IMR-90 (cell line): ENCODE measurements at regions not wholly inside any gene's neighbourhood (a gene's known extent, or its start where the extent isn't known, plus 50 kb on each side); places are given as distances from the start of the nearest gene placed in this dataset.

Experiments
- BHLHE40 ChIP-seq: fragments of 150-350 bp; IDR thresholded peaks from 2 replicates; pipeline ENCODE4 v1.6.1; 2016; ENCODE audit warnings: mild to moderate bottlenecking, low read depth, low read length
- CEBPB ChIP-seq: IDR thresholded peaks from 2 replicates; pipeline ENCODE4 v1.6.1; 2012; ENCODE audit warnings: low read depth, low read length, improper control_type of control experiment
- MAFK ChIP-seq: IDR thresholded peaks from 2 replicates; pipeline ENCODE4 v1.6.1; 2012; ENCODE audit warnings: low read depth, low read length, improper control_type of control experiment
- MAZ ChIP-seq: IDR thresholded peaks from 2 replicates; pipeline ENCODE4 v1.6.1; 2012; ENCODE audit warnings: low read depth, mild to moderate bottlenecking, low read length, improper control_type of control experiment, moderate library complexity, borderline replicate concordance
- MXI1 ChIP-seq: IDR thresholded peaks from 2 replicates; pipeline ENCODE4 v1.6.1; 2012; ENCODE audit warnings: low read depth, mild to moderate bottlenecking, low read length, moderate library complexity, borderline replicate concordance
- POLR2A ChIP-seq: IDR thresholded peaks from 2 replicates; pipeline ENCODE4 v1.6.1; 2012; ENCODE audit warnings: mild to moderate bottlenecking, low read depth, low read length
- RAD21 ChIP-seq: IDR thresholded peaks from 2 replicates; pipeline ENCODE4 v1.6.1; 2012; ENCODE audit warnings: low read length, improper control_type of control experiment
- RCOR1 ChIP-seq: IDR thresholded peaks from 2 replicates; pipeline ENCODE4 v1.6.1; 2012; ENCODE audit warnings: mild to moderate bottlenecking, low read length, improper control_type of control experiment; ENCODE audit not compliant: insufficient replicate concordance
- RFX5 ChIP-seq: IDR thresholded peaks from 2 replicates; pipeline ENCODE4 v1.8.0; 2012; ENCODE audit warnings: low read depth, mild to moderate bottlenecking, low read length, moderate library complexity
- SMC3 ChIP-seq: fragments of 150-350 bp; IDR thresholded peaks from 2 replicates; pipeline ENCODE4 v1.6.1; 2016; ENCODE audit warnings: low read depth, mild to moderate bottlenecking, antibody characterized with exemption, low read length, moderate library complexity
- TF ChIP-seq, protein P1 (sequence below): conservative IDR thresholded peaks from 2 replicates; pipeline ENCODE4 v1.5.1; 2012; ENCODE audit warnings: mild to moderate bottlenecking, low read depth, low read length, improper control_type of control experiment
- TF ChIP-seq, protein P2 (sequence below): fragments of 150-350 bp; IDR thresholded peaks from 2 replicates; pipeline ENCODE4 v1.6.1; 2017; ENCODE audit warnings: mild to moderate bottlenecking, antibody characterized with exemption, low read length, low read depth
- TF ChIP-seq, protein P3 (sequence below): fragments of 150-350 bp; IDR thresholded peaks from 2 replicates; pipeline ENCODE4 v1.6.1; 2016; ENCODE audit warnings: low read depth, mild to moderate bottlenecking, low read length, moderate library complexity, borderline replicate concordance

DNA sequence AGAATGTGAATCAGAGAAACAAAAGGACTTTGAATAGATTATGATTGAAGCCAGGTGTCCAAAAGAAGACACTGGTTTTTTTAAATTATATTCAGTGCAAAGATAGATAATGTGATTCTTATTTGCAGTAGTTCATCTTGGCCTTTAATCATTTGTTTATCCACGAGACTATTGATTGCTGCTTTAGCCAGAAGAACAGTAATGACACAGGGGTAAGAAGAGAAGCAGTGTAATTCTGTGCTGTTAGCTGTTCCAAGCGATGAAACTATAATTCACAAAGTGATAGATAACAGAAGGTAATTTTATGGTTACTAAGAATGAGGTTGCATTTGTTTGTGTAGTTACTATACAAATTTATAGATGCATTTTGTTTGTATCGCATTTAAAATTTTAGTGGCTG is 311.6 kb downstream of the MZT1 start:
- TF ChIP-seq POLR2A (no peak), BHLHE40 (no peak), SMC3 (no peak), RAD21 (no peak), MAZ (no peak), RCOR1 (no peak), MAFK (no peak), CEBPB (no peak), RFX5 (no peak), MXI1 (no peak)
- TF ChIP-seq, protein P1, sequence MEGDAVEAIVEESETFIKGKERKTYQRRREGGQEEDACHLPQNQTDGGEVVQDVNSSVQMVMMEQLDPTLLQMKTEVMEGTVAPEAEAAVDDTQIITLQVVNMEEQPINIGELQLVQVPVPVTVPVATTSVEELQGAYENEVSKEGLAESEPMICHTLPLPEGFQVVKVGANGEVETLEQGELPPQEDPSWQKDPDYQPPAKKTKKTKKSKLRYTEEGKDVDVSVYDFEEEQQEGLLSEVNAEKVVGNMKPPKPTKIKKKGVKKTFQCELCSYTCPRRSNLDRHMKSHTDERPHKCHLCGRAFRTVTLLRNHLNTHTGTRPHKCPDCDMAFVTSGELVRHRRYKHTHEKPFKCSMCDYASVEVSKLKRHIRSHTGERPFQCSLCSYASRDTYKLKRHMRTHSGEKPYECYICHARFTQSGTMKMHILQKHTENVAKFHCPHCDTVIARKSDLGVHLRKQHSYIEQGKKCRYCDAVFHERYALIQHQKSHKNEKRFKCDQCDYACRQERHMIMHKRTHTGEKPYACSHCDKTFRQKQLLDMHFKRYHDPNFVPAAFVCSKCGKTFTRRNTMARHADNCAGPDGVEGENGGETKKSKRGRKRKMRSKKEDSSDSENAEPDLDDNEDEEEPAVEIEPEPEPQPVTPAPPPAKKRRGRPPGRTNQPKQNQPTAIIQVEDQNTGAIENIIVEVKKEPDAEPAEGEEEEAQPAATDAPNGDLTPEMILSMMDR, result no peak
- TF ChIP-seq, protein P2, sequence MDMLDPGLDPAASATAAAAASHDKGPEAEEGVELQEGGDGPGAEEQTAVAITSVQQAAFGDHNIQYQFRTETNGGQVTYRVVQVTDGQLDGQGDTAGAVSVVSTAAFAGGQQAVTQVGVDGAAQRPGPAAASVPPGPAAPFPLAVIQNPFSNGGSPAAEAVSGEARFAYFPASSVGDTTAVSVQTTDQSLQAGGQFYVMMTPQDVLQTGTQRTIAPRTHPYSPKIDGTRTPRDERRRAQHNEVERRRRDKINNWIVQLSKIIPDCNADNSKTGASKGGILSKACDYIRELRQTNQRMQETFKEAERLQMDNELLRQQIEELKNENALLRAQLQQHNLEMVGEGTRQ, result no peak
- TF ChIP-seq, protein P3, sequence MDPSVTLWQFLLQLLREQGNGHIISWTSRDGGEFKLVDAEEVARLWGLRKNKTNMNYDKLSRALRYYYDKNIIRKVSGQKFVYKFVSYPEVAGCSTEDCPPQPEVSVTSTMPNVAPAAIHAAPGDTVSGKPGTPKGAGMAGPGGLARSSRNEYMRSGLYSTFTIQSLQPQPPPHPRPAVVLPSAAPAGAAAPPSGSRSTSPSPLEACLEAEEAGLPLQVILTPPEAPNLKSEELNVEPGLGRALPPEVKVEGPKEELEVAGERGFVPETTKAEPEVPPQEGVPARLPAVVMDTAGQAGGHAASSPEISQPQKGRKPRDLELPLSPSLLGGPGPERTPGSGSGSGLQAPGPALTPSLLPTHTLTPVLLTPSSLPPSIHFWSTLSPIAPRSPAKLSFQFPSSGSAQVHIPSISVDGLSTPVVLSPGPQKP, result no peak
